Esophagus (tissue), 2 donors: ENCODE measurements at regions not wholly inside any gene's neighbourhood (a gene's known extent, or its start where the extent isn't known, plus 50 kb on each side); places are given as distances from the start of the nearest gene placed in this dataset.

Source experiments
- H3K27ac ChIP-seq, 2 donors: one replicate each; pipeline ENCODE4 v1.5.1; 2013; ENCODE audit warnings: low read depth in 2 of 2, mild to moderate bottlenecking in 2 of 2, inconsistent platforms in 1 of 2, low read length in 1 of 2, moderate library complexity in 1 of 2
- H3K27me3 ChIP-seq, 2 donors: one replicate each; pipeline ENCODE4 v1.6.1; 2013; ENCODE audit warnings: low read length in 2 of 2, control low read depth in 1 of 2, mild to moderate bottlenecking in 1 of 2; ENCODE audit not compliant: insufficient read depth in 2 of 2, control insufficient read depth in 1 of 2
- H3K36me3 ChIP-seq, 2 donors: one replicate each; pipeline ENCODE4 v1.6.1; 2013; ENCODE audit warnings: low read length in 1 of 2; ENCODE audit not compliant: control insufficient read depth in 2 of 2, insufficient read depth in 2 of 2
- H3K4me1 ChIP-seq, 2 donors: one replicate each; pipeline ENCODE4 v1.6.1; 2013; ENCODE audit warnings: low read length in 1 of 2; ENCODE audit not compliant: control insufficient read depth in 2 of 2, insufficient read depth in 2 of 2
- H3K4me3 ChIP-seq, 2 donors: one replicate each; pipeline ENCODE4 v1.5.1; 2013; ENCODE audit warnings: low read length in 2 of 2, mild to moderate bottlenecking in 2 of 2, low read depth in 1 of 2, moderate library complexity in 1 of 2
- H3K9me3 ChIP-seq, 2 donors: one replicate each; pipeline ENCODE4 v1.6.1; 2013; ENCODE audit warnings: mild to moderate bottlenecking in 2 of 2, low read depth in 1 of 2, low read length in 1 of 2, moderate library complexity in 1 of 2; ENCODE audit not compliant: control insufficient read depth in 2 of 2, insufficient read depth in 1 of 2
- WGBS, 2 donors: extraction: QIAGEN DNeasy Blood & Tissue Kit; methylation state at CpG; one replicate each; pipeline ENCODE4 v1.1.7; 2013; 5-methylcytosine and 5-hydroxymethylcytosine counted together
- donor health status: healthy with polysubstance abuse.
- donor health status: Bipolar disorder and iron deficiency.

DNA sequence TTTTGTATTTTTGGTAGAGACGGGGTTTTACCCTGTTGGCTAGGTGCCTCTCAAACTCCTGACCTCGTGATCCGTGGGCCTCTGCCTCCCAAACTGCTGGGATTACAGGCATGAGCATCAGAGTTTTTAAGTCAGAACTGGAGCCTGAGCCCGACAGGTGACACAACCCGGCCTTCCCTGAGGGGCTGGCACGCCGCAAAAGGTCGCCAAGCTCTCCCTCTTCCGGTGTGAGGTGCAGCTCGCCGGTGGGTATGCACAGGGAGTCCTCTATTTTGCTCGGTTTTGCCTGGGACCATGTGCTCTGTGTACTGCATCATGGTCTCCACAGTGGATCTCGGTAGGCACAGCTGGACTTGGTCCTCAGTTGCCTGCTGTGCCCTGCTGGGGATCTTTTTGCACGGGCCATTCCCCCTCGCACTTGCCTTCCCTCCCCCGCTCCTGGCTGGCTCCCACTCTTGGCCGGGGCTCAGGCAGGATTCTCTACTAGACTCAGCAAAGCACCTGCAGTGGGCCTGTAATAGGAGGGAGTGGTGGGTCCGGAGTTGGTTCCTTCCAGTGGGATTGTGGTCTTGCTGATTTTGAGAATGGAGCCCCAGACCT, 101.2 kb upstream of the KLF13 start:
- Histone ChIP-seq H3K27me3 (no peaks in the 10 kb centered on the region), H3K27ac (no peak overlapping the region), H3K4me1 (peaks cover 5 to 24% of the 10 kb centered on the region in 2 donors), H3K4me3 (no peak overlapping the region), H3K36me3 (no peaks in the 10 kb centered on the region), H3K9me3 (peaks cover 0 to 2% of the 10 kb centered on the region in 2 donors)
- WGBS, 2 donors = 92 to 95% methylated on average over 18 of the region's 18 CpGs

DNA sequence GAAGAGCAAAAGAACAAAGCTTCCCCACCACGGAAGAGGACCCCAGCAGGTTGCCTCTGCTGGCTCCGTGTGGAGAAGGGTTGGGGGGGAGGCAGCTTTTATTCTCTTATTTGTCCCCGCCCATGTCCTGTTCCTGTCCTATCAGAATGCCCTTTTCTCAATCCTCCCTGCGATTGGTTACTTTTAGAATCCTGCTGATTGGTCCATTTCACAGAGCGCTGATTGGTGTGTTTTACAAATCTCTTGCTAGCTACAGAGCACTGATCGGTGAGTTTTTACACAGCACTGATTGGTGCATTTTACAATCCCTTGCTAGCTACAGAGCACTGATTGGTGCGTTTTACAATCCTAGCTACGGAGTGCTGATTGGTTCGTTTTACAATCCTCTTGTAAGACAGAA, 100.6 kb upstream of the KLF13 start:
- Histone ChIP-seq H3K4me1 (peaks cover 5 to 25% of the 10 kb centered on the region in 2 donors), H3K36me3 (no peaks in the 10 kb centered on the region), H3K9me3 (peaks cover 0 to 2% of the 10 kb centered on the region in 2 donors), H3K4me3 (no peak overlapping the region), H3K27ac (no peak overlapping the region), H3K27me3 (no peaks in the 10 kb centered on the region)
- WGBS, 2 donors = 93 to 96% methylated on average over 9 of the region's 9 CpGs

DNA sequence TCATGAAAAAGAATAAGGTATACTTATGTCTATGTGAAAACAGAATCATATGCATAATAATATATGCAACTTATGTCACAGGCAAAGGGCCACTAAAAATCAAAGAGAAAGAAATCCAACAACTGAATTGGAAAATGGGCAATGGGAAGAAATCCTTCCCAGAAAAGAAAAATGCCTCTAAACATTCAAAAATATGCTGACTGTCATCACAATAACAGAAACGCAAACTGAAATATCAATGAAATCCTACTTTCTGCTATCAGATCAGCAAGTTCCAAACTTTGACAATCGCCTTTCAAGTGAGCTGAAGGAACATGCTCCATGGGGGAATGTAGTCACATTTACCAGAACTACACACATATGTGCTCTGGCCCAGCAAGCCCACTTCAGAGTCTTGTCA, 99.4 kb upstream of the KLF13 start:
- no peak overlapping the region for H3K27ac ChIP-seq
- WGBS, 2 donors = 72 to 85% methylated on average over 2 of the region's 2 CpGs
- H3K27me3 ChIP-seq = no peaks in the 10 kb centered on the region
- peaks cover 0 to 2% of the 10 kb centered on the region in 2 donors for H3K9me3 ChIP-seq
- H3K4me3 ChIP-seq = no peak overlapping the region
- H3K4me1 ChIP-seq = peaks cover 5 to 23% of the 10 kb centered on the region in 2 donors
- no peaks in the 10 kb centered on the region for H3K36me3 ChIP-seq

DNA sequence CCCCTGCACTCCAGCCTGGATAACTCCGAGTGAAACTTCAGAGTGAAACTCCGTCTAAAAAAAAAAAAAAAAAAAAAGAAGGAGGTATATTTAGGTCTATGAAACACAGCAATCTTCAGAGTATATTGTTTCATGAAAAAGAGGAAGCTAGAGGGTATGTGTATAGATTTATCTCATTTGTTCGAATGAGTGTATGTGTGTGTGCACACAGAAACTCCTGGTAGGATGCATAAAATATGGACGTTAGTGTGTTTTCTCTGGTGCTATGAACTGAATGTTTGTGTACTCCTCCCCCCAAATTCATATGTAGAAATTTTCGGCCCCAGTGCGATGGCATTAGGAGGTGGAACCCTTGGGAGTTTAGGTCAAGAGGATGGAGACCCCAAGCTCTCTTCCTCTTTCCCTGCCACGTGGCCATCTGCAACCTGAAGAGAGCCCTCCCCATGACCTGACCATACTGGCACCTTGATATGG, 98.6 kb upstream of the KLF13 start:
- no peak overlapping the region for H3K4me3 ChIP-seq
- no peak overlapping the region for H3K27ac ChIP-seq
- 77 to 81% methylated on average over 7 of the region's 7 CpGs for WGBS, 2 donors
- peaks cover 5 to 19% of the 10 kb centered on the region in 2 donors for H3K4me1 ChIP-seq
- peaks cover 0 to 2% of the 10 kb centered on the region in 2 donors for H3K9me3 ChIP-seq
- no peaks in the 10 kb centered on the region for H3K27me3 ChIP-seq
- no peaks in the 10 kb centered on the region for H3K36me3 ChIP-seq

DNA sequence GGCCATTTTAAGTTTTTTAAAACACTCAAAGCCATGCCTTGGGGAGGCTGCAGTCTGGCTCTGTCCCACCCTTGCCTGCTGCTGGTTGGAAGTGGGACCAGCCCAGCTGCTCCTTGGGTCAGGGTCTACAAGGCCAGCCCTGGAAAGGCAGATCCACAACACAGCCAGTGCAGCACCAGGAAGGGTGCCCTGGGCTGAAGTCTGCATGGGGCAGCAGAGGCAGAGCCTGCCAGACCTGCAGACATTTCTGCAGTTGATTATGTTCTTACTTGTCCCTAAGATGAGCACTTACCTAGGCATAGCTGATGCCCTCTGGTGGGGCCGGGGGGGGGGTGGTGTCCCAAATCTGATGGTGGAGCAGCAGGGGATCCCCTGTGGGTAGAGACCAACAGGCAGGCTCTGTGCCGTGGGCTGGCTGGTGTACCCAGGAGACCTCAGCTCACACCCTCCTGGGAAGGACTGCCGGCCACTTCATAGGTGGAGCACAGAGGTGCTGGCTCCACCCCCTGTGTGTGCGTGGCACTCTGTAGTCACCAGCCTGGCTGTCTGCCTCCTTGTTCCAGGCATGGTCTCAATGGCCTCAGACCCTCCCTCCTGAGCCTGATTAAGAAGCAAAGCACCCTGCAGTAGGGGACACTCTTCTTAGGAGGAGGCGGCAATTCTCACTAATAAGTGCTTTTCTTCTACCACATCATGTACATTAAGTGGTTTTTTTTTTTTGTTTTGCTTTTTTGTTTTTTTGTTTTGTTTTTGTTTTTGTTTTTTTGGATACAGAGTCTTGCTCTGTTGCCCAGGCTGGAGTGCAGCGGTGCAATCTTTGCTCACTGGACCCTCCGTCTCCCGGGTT, 97.4 kb upstream of the KLF13 start:
- H3K9me3 ChIP-seq = peaks cover 0 to 2% of the 10 kb centered on the region in 2 donors
- H3K27me3 ChIP-seq = no peaks in the 10 kb centered on the region
- H3K27ac ChIP-seq = no peak overlapping the region
- no peak overlapping the region for H3K4me3 ChIP-seq
- no peaks in the 10 kb centered on the region for H3K36me3 ChIP-seq
- peaks cover 2 to 10% of the 10 kb centered on the region in 2 donors for H3K4me1 ChIP-seq
- whole genome bisulfite sequencing, 2 donors = 70 to 72% methylated on average over 8 of the region's 8 CpGs

DNA sequence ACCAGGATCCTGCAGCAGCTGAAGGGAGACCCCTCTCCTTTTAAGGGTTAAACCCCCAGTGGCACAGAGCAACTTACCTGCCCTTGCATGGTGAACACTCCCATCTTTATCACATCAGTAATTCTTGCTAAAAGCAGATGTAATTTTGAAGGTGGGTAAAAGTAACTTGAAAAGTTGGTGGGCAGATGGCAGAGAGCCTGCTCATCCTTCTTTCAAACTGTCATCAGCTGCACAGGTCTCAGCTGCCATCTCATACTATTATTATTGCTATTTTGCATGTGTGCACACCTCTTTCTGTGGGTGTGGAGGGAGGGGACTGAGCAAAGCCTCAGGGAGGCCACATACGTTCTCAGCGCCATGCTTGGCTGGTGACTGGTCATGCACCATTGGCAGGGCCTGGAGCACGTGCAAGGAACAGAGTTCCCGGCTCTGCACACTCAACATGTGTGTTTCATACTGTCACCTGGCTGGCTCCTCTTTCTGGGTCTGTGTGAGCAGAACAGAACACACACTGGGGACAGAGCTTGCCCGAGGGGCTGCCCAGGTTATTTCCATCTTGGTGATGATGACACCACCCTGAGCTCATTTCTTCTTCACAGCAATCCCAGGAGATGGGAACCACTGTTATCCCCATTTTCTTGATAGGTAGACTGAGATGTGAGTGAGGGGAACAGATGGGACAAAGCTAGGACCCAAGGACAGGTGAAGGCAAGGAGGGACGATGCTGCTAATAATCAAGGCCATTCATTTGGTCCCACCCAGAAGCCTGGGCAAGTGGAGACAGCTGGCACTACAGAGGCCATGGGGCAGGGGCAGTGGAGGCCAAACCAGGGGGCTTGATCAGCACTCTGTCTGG, 95.8 kb upstream of the KLF13 start:
- H3K9me3 ChIP-seq = peaks cover 0 to 2% of the 10 kb centered on the region in 2 donors
- 62 to 77% methylated on average over 6 of the region's 6 CpGs for WGBS, 2 donors

DNA sequence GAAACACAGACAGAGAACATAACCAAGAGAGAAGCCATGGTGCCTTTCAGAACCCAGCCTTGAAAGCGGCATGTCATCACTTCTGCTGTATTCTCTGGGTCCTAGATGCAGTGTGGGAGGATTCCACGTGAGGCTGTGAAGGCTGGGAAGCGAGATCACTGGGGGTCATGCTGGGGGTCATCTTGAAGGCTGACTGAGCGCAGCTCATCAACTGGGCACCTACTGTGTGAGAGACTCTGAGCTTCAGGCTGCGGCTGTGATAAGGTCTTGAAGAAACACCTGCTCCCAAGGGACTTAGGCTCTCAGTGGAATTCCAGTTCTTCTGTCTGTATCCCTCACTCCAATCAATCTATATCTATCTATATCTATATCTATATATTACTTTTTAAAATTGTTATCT, 91.8 kb upstream of the KLF13 start:
- H3K9me3 ChIP-seq = no peaks in the 10 kb centered on the region
- no peak overlapping the region for H3K27ac ChIP-seq
- no peaks in the 10 kb centered on the region for H3K27me3 ChIP-seq
- H3K36me3 ChIP-seq = no peaks in the 10 kb centered on the region
- 78 to 81% methylated on average over 5 of the region's 5 CpGs for WGBS, 2 donors
- H3K4me1 ChIP-seq = peaks cover 2 to 6% of the 10 kb centered on the region in 2 donors
- H3K4me3 ChIP-seq = no peak overlapping the region

More for the DNA sequence above, 95.8 kb upstream of the KLF13 start:
- H3K27me3 ChIP-seq = no peaks in the 10 kb centered on the region
- H3K36me3 ChIP-seq = no peaks in the 10 kb centered on the region
- no peak overlapping the region for H3K27ac ChIP-seq
- H3K4me3 ChIP-seq = no peak overlapping the region
- peaks cover 2 to 12% of the 10 kb centered on the region in 2 donors for H3K4me1 ChIP-seq

DNA sequence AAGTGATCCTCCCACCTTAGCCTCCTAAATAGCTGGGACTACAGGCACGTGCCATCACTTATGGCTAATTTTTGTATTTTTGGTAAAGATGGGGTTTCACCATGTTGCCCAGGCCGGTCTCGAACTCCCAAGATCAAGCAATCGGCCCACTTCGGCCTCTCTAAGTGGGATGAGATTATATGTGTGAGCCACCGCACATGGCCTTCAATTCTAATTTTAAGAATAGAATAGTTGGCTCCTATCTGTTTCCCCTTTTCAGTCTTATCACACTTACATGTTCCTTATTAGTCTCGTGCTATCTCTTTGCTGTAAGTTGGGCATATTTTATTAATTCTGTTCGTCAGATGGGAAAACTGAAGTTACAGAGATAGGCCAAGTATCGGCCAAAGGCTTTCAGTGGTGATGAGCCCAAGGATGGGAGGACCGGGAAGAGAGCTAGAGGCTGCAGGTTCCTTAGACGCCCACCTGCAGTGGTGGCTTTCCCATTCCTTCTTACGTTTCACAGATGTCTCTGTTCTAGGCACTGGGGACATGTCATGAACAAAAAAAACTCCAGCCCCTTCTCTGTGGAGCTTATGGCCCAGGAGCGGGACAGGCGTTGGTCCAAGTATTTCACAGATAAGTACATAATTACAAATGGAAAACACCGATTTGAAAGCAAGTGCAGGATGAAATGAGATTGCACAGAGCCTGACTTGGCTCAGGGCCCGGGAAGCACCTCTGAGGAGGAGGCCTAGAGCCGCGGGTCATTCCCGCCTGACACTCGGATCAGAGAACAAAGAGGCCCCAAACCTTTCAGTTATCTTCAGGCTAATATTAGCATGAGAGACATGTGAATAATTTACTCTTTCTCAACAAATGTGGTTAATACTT, 91.1 kb upstream of the KLF13 start:
- 64 to 65% methylated on average over 20 of the region's 20 CpGs for WGBS, 2 donors
- Histone ChIP-seq H3K27ac (peak overlapping the region; percentile 14 to 32), H3K36me3 (no peaks in the 10 kb centered on the region), H3K27me3 (no peaks in the 10 kb centered on the region), H3K4me1 (peaks cover 0 to 2% of the 10 kb centered on the region in 2 donors), H3K4me3 (no peak overlapping the region), H3K9me3 (no peaks in the 10 kb centered on the region)
